ENCODE measurements at regions not wholly inside any gene's neighbourhood (a gene's known extent, or its start where the extent isn't known, plus 50 kb on each side); places are given as distances from the start of the nearest gene placed in this dataset.

- FAIRE-seq: no peak
These were observed 144.1 kb upstream of the CES5A start for GRCh38 chr16:56019274-56019673.

DNA sequence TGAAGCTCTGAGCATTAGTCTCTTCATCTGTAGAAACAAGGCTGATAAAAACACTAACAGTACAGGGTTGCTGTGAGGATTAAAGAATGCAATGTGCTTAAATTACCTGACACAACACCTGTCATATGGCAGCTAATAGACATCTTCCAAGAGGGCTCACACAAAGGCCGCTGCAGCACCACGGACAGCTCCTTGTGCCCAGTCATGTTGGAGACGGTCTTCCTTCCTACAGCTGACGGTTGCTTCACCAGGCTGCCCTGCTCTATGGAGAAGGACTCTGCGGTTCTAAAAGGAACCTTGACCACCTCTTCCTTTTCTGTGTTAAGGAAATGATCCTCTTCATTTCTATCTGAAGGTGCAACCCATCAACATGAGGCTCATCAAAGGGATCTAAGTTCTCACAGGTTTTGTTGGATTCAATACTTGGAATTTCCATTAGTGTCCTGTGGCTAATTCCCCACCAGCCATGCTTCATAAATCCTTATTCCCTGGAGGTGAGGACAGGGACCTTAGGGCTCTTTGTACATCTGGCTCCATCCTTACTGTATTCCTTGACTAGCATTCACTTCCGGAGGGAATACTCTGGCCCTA is 138.9 kb upstream of the CES5A start:
- in situ Hi-C loops (cut with MboI): no loop called here
- intact Hi-C loops (cut with micrococcal nuclease; ENCODE audit: unreplicated experiment): no loop called here
- no peak overlapping the region for H3K9ac ChIP-seq (ENCODE audit: control insufficient read depth, insufficient read depth, low read length)
- H3K4me3 ChIP-seq: no peak overlapping the region
- no TSS peak for BruUV-seq (replicated peaks)
- H3K27me3 ChIP-seq (replicated peaks in 1 of 2; ENCODE audit: control insufficient read depth in 2 of 2, insufficient read depth in 2 of 2, low read length in 1 of 2): no peaks in the 10 kb centered on the region
- SMC1A ChIA-PET (ENCODE audit: uncharacterized antibody, unreplicated experiment): no interaction called here
- no peak for TF ChIP-seq ZNF217 (IDR thresholded peaks at IDR 0.05)
- no peak for TF ChIP-seq PML (IDR thresholded peaks at IDR 0.05; ENCODE audit: low read length)
- TF ChIP-seq REST (IDR thresholded peaks at IDR 0.05; ENCODE audit: low read depth, low read length): peak; percentile 93
- TF ChIP-seq KDM1A (IDR thresholded peaks at IDR 0.05; ENCODE audit: borderline replicate concordance): no peak
- TF ChIP-seq, protein P1, sequence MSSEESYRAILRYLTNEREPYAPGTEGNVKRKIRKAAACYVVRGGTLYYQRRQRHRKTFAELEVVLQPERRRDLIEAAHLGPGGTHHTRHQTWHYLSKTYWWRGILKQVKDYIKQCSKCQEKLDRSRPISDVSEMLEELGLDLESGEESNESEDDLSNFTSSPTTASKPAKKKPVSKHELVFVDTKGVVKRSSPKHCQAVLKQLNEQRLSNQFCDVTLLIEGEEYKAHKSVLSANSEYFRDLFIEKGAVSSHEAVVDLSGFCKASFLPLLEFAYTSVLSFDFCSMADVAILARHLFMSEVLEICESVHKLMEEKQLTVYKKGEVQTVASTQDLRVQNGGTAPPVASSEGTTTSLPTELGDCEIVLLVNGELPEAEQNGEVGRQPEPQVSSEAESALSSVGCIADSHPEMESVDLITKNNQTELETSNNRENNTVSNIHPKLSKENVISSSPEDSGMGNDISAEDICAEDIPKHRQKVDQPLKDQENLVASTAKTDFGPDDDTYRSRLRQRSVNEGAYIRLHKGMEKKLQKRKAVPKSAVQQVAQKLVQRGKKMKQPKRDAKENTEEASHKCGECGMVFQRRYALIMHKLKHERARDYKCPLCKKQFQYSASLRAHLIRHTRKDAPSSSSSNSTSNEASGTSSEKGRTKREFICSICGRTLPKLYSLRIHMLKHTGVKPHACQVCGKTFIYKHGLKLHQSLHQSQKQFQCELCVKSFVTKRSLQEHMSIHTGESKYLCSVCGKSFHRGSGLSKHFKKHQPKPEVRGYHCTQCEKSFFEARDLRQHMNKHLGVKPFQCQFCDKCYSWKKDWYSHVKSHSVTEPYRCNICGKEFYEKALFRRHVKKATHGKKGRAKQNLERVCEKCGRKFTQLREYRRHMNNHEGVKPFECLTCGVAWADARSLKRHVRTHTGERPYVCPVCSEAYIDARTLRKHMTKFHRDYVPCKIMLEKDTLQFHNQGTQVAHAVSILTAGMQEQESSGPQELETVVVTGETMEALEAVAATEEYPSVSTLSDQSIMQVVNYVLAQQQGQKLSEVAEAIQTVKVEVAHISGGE (CRISPR knock-in tag; IDR thresholded peaks at IDR 0.05): no peak
- no peak for TF ChIP-seq RAD51 (IDR thresholded peaks at IDR 0.05)
- 0 out of 3 replicates have a peak, but pooled peaks have one; percentile 31 for ATAC-seq
- WGBS (ENCODE audit: insufficient coverage, insufficient replicate concordance, low lambda C conversion rate, missing lambda C conversion rate): 17% methylated on average over 6 of the region's 6 CpGs
- no peaks in the 10 kb centered on the region for H3K4me1 ChIP-seq (ENCODE audit: control insufficient read depth, insufficient read depth, low read length)
- H3K27ac ChIP-seq (ENCODE audit: control insufficient read depth, insufficient read depth): no peak overlapping the region
- no peaks in the 10 kb centered on the region for H3K79me2 ChIP-seq (ENCODE audit: control insufficient read depth, insufficient read depth, low read length)
- no peak for DNase-seq (ENCODE audit: low read depth, low spot score)
- H3K9me3 ChIP-seq (replicated peaks; ENCODE audit: control insufficient read depth, insufficient read depth, low read length): no peaks in the 10 kb centered on the region
- FAIRE-seq: no peak
- H3K4me2 ChIP-seq (ENCODE audit: control insufficient read depth, insufficient read depth): no peak overlapping the region
- no peak overlapping the region for H2AFZ ChIP-seq (ENCODE audit: control insufficient read depth, low read depth, low read length)
- POLR2A ChIA-PET: no interaction called here
- H3K36me3 ChIP-seq (ENCODE audit: control insufficient read depth in 2 of 2, insufficient read depth in 2 of 2, low read length in 1 of 2): no peaks in the 10 kb centered on the region
- CTCF ChIA-PET: no interaction called here
- RAD21 ChIA-PET (ENCODE audit: unreplicated experiment): no interaction called here
- H4K20me1 ChIP-seq (ENCODE audit: control insufficient read depth, insufficient read depth): no peaks in the 10 kb centered on the region; the same call in 1 of the 2 replicates

More at GRCh38 chr16:56019274-56019673, 144.1 kb upstream of the CES5A start:
- ChIA-PET SMC1A (ENCODE audit: uncharacterized antibody, unreplicated experiment) (no interaction called here), POLR2A (no interaction called here), CTCF (no interaction called here), RAD21 (ENCODE audit: unreplicated experiment) (no interaction called here)
- Histone ChIP-seq H3K9me3 (replicated peaks; ENCODE audit: control insufficient read depth, insufficient read depth, low read length) (no peaks in the 10 kb centered on the region; the same call in 2 of the 3 replicates), H3K4me2 (ENCODE audit: control insufficient read depth, insufficient read depth) (no peak overlapping the region), H3K4me3 (no peak overlapping the region), H2AFZ (ENCODE audit: control insufficient read depth, low read depth, low read length) (no peak overlapping the region), H3K9ac (ENCODE audit: control insufficient read depth, insufficient read depth, low read length) (no peak overlapping the region), H3K36me3 (ENCODE audit: control insufficient read depth in 2 of 2, insufficient read depth in 2 of 2, low read length in 1 of 2) (no peaks in the 10 kb centered on the region), H4K20me1 (ENCODE audit: control insufficient read depth, insufficient read depth) (no peaks in the 10 kb centered on the region), H3K79me2 (ENCODE audit: control insufficient read depth, insufficient read depth, low read length) (no peaks in the 10 kb centered on the region), H3K4me1 (ENCODE audit: control insufficient read depth, insufficient read depth, low read length) (no peaks in the 10 kb centered on the region), H3K27me3 (replicated peaks in 1 of 2; ENCODE audit: control insufficient read depth in 2 of 2, insufficient read depth in 2 of 2, low read length in 1 of 2) (no peaks in the 10 kb centered on the region), H3K27ac (ENCODE audit: control insufficient read depth, insufficient read depth) (no peak overlapping the region)
- ATAC-seq: no peak
- in situ Hi-C loops (cut with MboI) (no loop called here), intact Hi-C loops (cut with micrococcal nuclease; ENCODE audit: unreplicated experiment) (no loop called here)
- no peak for TF ChIP-seq PAX8 (IDR thresholded peaks at IDR 0.05)
- TF ChIP-seq RBBP5 (conservative IDR thresholded peaks at IDR 0.05): no peak
- no peak for TF ChIP-seq ZBED1 (IDR thresholded peaks at IDR 0.05; ENCODE audit: borderline replicate concordance)
- TF ChIP-seq NRF1 (conservative IDR thresholded peaks at IDR 0.05; ENCODE audit: low read depth, low read length): no peak
- no peak for TF ChIP-seq IKZF1 (conservative IDR thresholded peaks at IDR 0.05)
- no peak for TF ChIP-seq JUND (IDR thresholded peaks at IDR 0.05; ENCODE audit: low read depth, low read length)
- no peak for TF ChIP-seq RAD51 (IDR thresholded peaks at IDR 0.05)
- no peak for TF ChIP-seq SMAD1 (IDR thresholded peaks at IDR 0.05; ENCODE audit: low read depth, partially characterized antibody)
- no peak for TF ChIP-seq POLR2AphosphoS2 (IDR thresholded peaks at IDR 0.05; ENCODE audit: low read depth, low read length)
- TF ChIP-seq ZNF217 (IDR thresholded peaks at IDR 0.05): no peak
- no peak for TF ChIP-seq NR2C2 (IDR thresholded peaks at IDR 0.05; ENCODE audit: borderline replicate concordance, control insufficient read depth, insufficient read length, low read depth)
- TF ChIP-seq ESRRA (IDR thresholded peaks at IDR 0.05; ENCODE audit: low read length): no peak
- no TSS peak for BruUV-seq (replicated peaks)
- no peak for DNase-seq (ENCODE audit: low read depth, low spot score)

All from GM12878 (cell line).